H1 (cell line): ENCODE measurements at regions not wholly inside any gene's neighbourhood (a gene's known extent, or its start where the extent isn't known, plus 50 kb on each side); places are given as distances from the start of the nearest gene placed in this dataset.

ENCODE experiments used
- CTCF ChIP-seq, 3 experiments: IDR thresholded peaks; 1 replicate in 2 of 3; 2 replicates in 1 of 3; pipeline versions ENCODE4 v1.5.1 to v1.6.1; 2011; ENCODE audit warnings: low read length in 3 of 3, mild to moderate bottlenecking in 3 of 3, inconsistent platforms in 2 of 3, low read depth in 1 of 3, moderate library complexity in 1 of 3; ENCODE audit not compliant: insufficient read depth in 1 of 3; ENCODE audit errors: control extremely low read depth in 1 of 3

DNA sequence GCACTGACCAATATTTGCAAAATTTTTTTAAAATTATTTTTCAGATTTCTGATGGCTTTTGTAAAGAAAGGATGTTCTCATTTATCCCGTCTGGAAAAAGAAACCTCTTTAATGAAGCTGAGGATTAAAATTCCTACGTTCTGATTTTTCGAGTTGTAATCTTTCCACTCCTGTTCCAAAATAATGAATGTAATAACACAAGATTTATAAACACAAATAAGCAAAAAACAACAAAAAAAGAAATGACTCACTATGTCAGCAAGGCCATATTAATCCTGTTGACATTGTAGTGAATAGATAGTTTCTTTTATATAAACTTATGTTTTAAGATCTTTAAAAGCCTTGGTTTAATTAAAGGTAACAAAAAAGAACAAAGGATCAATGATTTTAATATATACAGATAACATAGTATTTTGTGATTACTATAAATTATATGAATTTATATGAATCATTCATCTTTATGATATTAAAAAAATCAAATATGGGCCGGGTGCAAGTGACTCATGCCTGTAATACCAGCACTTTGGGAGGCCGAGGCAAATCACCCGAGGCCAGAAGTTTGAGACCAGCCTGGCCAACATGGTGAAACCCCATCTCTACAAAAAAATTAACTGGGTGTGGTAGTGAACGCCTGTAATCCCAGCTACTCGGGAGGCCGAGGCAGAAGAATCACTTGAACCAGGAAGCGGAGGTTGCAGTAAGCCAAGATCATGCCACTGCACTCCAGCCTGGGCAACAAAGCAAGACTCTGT, 336.6 kb upstream of the DAB2 start (continued):
- no peak for TF ChIP-seq CTCF (IDR thresholded peaks at IDR 0.05; ENCODE audit: control extremely low read depth in 1 of 3, insufficient read depth in 1 of 3, low read depth in 1 of 3, low read length in 3 of 3)
- TF ChIP-seq, all 59 proteins: peak for 0
